DOHH2 (cell line): ENCODE measurements at regions not wholly inside any gene's neighbourhood (a gene's known extent, or its start where the extent isn't known, plus 50 kb on each side); places are given as distances from the start of the nearest gene placed in this dataset.

Experiments
- EZH2phosphoT487 ChIP-seq: fragments of 200-600 bp; sonication (generic); IDR thresholded peaks from 2 replicates; pipeline ENCODE4 v1.6.1; 2017; ENCODE audit warnings: borderline replicate concordance, mild to moderate bottlenecking, antibody characterized with exemption, low read length, moderate library complexity, mixed read lengths
- TF ChIP-seq, protein P1 (sequence below): fragments of 200-600 bp; sonication (generic); IDR thresholded peaks from one replicate; pipeline ENCODE4 v1.5.1; 2014; ENCODE audit warnings: antibody characterized with exemption, mild to moderate bottlenecking, low read depth, low read length; ENCODE audit not compliant: poor library complexity, severe bottlenecking

GRCh38 chr14:97850466-97850865 lies 1053.3 kb downstream of the VRK1 start:
- TF ChIP-seq, protein P1, sequence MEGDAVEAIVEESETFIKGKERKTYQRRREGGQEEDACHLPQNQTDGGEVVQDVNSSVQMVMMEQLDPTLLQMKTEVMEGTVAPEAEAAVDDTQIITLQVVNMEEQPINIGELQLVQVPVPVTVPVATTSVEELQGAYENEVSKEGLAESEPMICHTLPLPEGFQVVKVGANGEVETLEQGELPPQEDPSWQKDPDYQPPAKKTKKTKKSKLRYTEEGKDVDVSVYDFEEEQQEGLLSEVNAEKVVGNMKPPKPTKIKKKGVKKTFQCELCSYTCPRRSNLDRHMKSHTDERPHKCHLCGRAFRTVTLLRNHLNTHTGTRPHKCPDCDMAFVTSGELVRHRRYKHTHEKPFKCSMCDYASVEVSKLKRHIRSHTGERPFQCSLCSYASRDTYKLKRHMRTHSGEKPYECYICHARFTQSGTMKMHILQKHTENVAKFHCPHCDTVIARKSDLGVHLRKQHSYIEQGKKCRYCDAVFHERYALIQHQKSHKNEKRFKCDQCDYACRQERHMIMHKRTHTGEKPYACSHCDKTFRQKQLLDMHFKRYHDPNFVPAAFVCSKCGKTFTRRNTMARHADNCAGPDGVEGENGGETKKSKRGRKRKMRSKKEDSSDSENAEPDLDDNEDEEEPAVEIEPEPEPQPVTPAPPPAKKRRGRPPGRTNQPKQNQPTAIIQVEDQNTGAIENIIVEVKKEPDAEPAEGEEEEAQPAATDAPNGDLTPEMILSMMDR: no peak
- TF ChIP-seq EZH2phosphoT487: no peak
